Fibroblast of pulmonary artery (primary cell): ENCODE measurements at regions not wholly inside any gene's neighbourhood (a gene's known extent, or its start where the extent isn't known, plus 50 kb on each side); places are given as distances from the start of the nearest gene placed in this dataset.

ENCODE experiments used
- DNase-seq: peaks from one replicate; pipeline ENCODE4 v3.0.0-alpha.2; 2010; ENCODE audit warnings: low read depth
- H3K4me3 ChIP-seq: replicated peaks from 2 replicates; pipeline ENCODE4 v1.5.1; 2011; ENCODE audit warnings: low read depth, mild to moderate bottlenecking, control low read depth, low read length, moderate library complexity
- CTCF ChIP-seq: IDR thresholded peaks from 2 replicates; pipeline ENCODE4 v1.5.1; 2011; ENCODE audit warnings: mild to moderate bottlenecking, control low read depth, low read length, inconsistent platforms; ENCODE audit errors: missing control alignments

- H3K4me3 ChIP-seq, result no peak overlapping the region
- no peak for TF ChIP-seq CTCF
- no peak for DNase-seq
Observed at GRCh38 chrX:39724544-39724943, 373.2 kb downstream of the BCOR start.

GRCh38 chrX:39725114-39725513 is 372.6 kb downstream of the BCOR start:
- no peak overlapping the region for H3K4me3 ChIP-seq
- DNase-seq, result no peak
- no peak for TF ChIP-seq CTCF

GRCh38 chrX:39725928-39726619 is 371.7 kb downstream of the BCOR start:
- H3K4me3 ChIP-seq, result no peak overlapping the region
- TF ChIP-seq CTCF, result no peak
- DNase-seq, result peak; percentile 93

GRCh38 chrX:39726771-39727170 is 371.0 kb downstream of the BCOR start:
- TF ChIP-seq CTCF, result no peak
- H3K4me3 ChIP-seq, result no peak overlapping the region
- DNase-seq, result peak; percentile 74

GRCh38 chrX:39728025-39728424 is 369.7 kb downstream of the BCOR start:
- TF ChIP-seq CTCF, result no peak
- DNase-seq, result peak; percentile 57
- H3K4me3 ChIP-seq, result no peak overlapping the region

- H3K4me3 ChIP-seq, result no peak overlapping the region
- DNase-seq, result no peak
- TF ChIP-seq CTCF, result no peak
Observed at GRCh38 chrX:39728852-39729598, 368.7 kb downstream of the BCOR start.
